H7 (cell line): ENCODE measurements at regions not wholly inside any gene's neighbourhood (a gene's known extent, or its start where the extent isn't known, plus 50 kb on each side); places are given as distances from the start of the nearest gene placed in this dataset.
A peak's percentile ranks its signal among the peaks of the same experiment; 100 is the strongest.
"Not testable (repeated sequence)": the region's sequence is repeated elsewhere in the genome, so short reads cannot be mapped to it uniquely, and the experiment has no call there.

Experiments used
- DNase-seq: peaks from one replicate; pipeline ENCODE4 v3.0.0; 2012
- H3K27me3 ChIP-seq: 2 replicates; pipeline ENCODE4 v1.6.0; 2011; ENCODE audit warnings: mild to moderate bottlenecking, low read length; ENCODE audit not compliant: control insufficient read depth, insufficient read depth
- H3K36me3 ChIP-seq: replicated peaks from 2 replicates; pipeline ENCODE4 v1.5.1; 2011; ENCODE audit warnings: low read length; ENCODE audit not compliant: control insufficient read depth, insufficient read depth
- H3K4me3 ChIP-seq: 2 replicates; pipeline ENCODE4 v1.5.1; 2011; ENCODE audit warnings: low read depth, mild to moderate bottlenecking, control low read depth, low read length, moderate library complexity; ENCODE audit not compliant: insufficient read depth

DNA sequence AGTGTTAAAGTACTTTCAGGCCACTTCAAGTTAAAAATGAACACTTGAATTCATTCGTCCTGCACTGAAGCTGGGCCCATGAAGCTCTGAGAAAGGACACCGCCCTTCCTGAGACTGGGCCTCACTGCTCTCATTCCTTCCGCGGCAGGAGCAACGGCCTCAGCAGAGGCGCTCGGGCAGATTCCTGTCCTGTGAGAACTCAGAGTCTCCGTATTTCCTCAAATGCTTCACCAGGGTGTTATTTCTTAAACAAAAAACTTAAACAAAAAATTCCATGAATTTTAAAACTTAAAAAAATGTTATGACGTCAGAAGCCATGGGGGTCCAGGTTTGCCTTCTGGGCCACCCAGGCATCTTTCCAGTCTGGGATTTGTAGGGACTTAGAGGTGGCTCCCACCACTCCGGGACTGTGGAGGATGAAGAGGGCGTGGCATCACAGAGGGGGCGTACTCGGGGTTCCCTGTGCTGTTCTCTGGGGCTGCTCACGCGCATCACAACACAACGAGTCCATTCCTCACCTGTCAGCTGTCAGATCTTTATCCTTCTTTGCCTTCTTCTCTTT, 115.9 kb upstream of the ASB18 start:
- Histone ChIP-seq H3K36me3 (no peaks in the 10 kb centered on the region), H3K27me3 (no peaks in the 10 kb centered on the region), H3K4me3 (no peak overlapping the region)
- no peak for DNase-seq

DNA sequence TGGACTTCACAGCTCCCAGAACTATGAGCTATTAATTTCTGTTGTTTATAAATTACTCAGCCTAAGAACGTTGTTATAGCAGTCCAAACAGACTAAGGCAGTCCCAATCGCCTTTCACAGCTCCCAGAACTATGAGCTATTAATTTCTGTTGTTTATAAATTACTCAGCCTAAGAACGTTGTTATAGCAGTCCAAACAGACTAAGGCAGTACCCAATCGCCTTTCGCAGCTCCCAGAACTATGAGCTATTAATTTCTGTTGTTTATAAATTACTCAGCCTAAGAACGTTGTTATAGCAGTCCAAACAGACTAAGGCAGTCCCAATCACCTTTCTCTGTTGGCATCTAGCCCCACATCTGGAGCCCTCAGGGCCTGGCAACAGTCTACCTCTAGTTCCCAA, 117.0 kb upstream of the ASB18 start:
- DNase-seq = not testable (repeated sequence)

DNA sequence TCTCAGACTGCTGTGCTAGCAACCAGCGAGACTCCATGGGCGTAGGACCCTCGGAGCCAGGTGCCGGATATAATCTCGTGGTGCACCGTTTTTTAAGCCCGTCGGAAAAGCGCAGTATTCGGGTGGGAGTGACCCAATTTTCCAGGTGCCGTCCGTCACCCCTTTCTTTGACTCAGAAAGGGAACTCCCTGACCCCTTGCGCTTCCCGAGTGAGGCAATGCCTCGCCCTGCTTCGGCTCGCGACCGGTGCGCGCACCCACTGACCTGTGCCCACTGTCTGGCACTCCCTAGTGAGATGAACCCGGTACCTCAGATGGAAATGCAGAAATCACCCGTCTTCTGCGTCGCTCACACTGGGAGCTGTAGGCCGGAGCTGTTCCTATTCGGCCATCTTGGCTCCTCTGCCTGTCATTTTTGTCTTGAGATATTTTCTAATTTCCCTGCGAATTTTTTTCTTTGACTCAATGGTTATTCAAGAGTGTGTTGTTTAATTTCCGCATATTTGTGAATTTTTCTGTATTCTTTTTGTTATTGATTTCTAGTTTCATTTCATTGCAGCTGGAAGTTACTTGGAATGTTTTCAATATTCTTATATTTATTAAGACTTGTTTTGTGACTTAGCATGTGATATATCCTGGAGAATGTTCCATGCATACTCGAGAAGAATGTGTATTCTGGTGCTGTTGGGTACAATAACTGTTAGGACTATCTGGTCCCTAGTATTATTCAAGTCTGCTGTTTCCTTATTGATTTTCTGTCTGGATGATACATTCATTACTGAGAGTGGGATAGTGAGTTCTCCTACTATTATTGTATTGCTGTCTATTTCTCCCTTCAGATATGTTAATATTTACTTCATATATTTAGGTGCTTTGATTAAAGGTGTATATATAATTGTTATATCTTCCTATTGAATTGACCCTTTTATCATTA, 125.3 kb upstream of the ASB18 start:
- H3K36me3 ChIP-seq, H3K27me3 ChIP-seq, DNase-seq: not testable (repeated sequence)
- peak overlapping the region; percentile 28 for H3K4me3 ChIP-seq

More for the DNA sequence above, 117.0 kb upstream of the ASB18 start:
- not testable (repeated sequence) for H3K27me3 ChIP-seq, H3K4me3 ChIP-seq, H3K36me3 ChIP-seq

DNA sequence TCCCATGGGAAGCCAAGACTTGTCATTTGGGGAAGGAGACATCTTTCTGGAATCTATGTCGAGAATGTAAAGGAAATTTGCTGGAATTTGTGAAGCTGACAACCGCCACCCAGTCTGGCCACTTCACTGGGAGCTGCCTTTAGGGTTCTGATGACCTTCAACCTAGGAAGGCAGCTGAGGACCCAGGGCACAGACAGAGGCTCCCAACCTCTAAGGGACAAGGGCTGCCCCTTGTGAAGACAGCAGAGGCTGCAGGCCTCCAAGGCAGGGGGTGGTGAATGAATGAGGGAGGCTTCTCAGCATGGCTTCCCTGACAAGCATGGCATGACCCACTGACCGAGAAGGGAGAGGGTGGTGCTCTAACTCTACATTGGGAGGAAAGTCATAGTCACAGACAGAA, 128.9 kb upstream of the ASB18 start:
- Histone ChIP-seq H3K4me3 (no peak overlapping the region), H3K36me3 (no peaks in the 10 kb centered on the region), H3K27me3 (no peaks in the 10 kb centered on the region)
- no peak for DNase-seq

GRCh38 chr2:236393581-236393980, 129.4 kb upstream of the ASB18 start:
- no peak for DNase-seq
- Histone ChIP-seq H3K36me3 (no peaks in the 10 kb centered on the region), H3K27me3 (no peaks in the 10 kb centered on the region), H3K4me3 (no peak overlapping the region)

DNA sequence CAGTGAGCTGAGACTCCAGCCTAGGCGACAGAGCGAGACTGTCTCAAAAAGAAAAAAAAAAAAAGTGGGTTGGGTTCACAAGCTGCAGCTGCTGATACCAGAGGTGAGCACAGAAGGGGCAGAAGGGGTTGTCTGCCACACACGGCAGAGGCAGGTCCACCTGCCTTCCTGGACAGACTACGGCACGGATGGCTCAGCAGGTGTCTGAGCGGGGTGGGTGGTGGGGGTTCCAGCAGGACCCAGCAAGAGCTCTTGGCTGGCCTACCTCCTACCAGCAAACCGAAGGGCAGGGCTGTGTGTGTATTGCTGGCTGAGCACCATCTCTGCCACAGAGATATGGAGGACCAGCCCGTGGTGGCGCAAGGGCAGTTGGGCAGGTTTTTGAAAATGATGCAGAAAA, 130.4 kb upstream of the ASB18 start:
- no peak overlapping the region for H3K4me3 ChIP-seq
- H3K36me3 ChIP-seq = no peaks in the 10 kb centered on the region
- no peaks in the 10 kb centered on the region for H3K27me3 ChIP-seq
- no peak for DNase-seq

GRCh38 chr2:236395067-236395466, 130.9 kb upstream of the ASB18 start:
- DNase-seq = no peak
- H3K36me3 ChIP-seq = no peaks in the 10 kb centered on the region
- no peaks in the 10 kb centered on the region for H3K27me3 ChIP-seq
- no peak overlapping the region for H3K4me3 ChIP-seq

DNA sequence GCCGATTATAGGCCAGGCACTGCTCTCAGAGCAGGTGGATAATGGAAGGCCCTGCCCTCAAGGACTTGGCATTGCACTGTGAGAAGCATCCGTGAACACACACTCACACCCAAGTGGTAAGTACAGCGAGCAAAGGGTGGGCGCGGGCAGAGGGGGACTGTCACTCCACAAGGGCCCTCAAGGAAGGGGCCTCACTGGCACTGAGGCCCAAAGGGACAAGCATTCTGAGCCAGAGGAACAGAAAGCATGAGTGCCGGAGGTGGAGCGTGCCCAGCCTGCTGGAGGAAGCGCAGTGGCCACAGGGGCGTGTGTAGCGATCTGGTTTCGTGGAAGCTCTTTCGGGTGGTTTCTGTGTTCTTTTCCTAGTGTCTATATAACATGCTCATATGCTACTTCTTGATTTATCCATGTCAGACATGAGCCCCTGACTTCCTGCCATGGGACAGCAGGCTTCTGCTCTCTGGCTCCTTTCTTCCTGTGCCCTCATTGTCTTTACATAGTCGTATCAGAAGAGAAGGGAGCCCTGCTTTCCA, 132.7 kb upstream of the ASB18 start:
- no peak overlapping the region for H3K4me3 ChIP-seq
- H3K27me3 ChIP-seq = no peaks in the 10 kb centered on the region
- DNase-seq = no peak
- no peaks in the 10 kb centered on the region for H3K36me3 ChIP-seq

- Histone ChIP-seq H3K36me3 (no peaks in the 10 kb centered on the region), H3K27me3 (no peaks in the 10 kb centered on the region), H3K4me3 (no peak overlapping the region)
- DNase-seq = no peak
Observed at GRCh38 chr2:236397681-236398080, 133.5 kb upstream of the ASB18 start.

- Histone ChIP-seq H3K36me3 (no peaks in the 10 kb centered on the region), H3K4me3 (no peak overlapping the region), H3K27me3 (no peaks in the 10 kb centered on the region)
- DNase-seq = no peak
Observed at GRCh38 chr2:236399409-236399808, 135.2 kb upstream of the ASB18 start.

- H3K36me3 ChIP-seq = no peaks in the 10 kb centered on the region
- DNase-seq = no peak
- no peak overlapping the region for H3K4me3 ChIP-seq
- H3K27me3 ChIP-seq = no peaks in the 10 kb centered on the region
Observed at GRCh38 chr2:236400046-236400574, 135.9 kb upstream of the ASB18 start.

DNA sequence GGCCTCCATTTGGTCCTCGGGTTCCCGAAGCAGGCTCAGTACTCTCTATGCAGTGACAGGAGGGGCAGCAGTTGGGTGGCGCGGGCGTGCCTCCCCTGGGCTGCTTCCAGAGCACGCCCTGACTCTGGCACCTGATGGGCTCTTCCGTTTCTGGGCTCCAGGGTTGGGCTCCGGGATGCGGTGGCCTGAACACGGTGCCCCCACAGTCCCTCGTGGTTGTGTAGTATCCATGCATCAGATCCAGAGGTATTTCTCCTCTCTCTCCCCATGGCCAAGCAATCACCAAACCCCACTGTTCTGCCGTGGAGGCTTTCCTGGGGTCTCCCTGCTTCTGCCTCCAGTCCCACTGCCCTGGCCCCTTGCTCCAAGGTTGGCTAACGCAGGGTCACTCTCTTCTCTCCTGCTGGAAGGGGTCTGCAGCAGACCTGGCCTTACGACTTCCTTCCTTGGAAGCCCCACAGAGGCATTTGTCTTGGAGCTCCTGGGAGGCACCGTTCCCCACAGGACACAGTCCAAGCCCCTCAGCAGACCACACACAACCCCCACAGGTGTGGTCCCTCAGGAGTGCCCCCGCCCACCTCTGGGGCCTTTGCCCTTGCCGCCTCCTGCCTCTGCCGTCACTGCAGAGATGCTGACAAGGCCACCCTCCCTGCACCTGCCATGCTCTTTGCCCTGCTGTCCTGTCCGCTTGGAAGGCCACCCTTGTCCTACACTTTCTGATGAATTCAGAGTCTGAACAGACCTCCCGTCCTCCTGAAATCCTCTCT, 136.6 kb upstream of the ASB18 start:
- Histone ChIP-seq H3K27me3 (no peaks in the 10 kb centered on the region), H3K4me3 (no peak overlapping the region), H3K36me3 (no peaks in the 10 kb centered on the region)
- no peak for DNase-seq

DNA sequence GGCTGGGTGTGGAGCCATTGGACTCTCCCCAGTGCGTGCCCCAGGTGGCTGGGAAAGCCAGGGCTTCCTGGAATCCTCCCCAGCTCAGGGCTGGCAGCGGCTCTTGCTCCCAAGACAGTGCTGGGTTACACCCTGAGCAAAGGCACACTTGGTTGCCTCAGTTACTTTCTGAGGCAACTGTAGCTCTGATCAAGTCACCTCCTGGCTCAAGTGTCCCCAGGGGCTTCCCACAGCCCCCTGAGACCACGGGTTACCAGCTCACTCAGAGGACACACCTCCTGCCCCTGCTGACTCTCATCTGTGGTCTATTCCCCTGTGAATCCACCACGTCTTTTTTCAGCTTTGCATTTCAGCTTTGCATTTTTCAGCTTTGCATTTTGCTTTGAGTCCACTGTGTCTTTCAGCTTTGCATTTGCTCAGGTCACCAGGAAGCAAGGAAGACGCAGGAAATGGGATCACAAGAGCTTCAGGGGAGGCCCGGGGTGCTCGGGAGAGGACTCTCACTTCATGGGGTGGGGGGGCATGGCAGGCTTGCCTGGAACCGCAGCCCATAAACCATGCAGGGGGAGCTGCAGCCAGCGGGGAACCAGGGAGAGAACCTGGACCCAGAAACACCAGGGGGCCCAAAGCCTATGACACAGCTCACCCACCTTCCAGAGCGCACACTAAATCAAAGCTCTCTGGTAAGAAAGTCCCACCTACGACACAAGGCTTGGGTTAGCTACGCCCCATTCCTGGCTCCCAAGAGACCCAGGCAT, 138.0 kb upstream of the ASB18 start:
- no peak for DNase-seq
- H3K36me3 ChIP-seq = no peaks in the 10 kb centered on the region
- no peaks in the 10 kb centered on the region for H3K27me3 ChIP-seq
- no peak overlapping the region for H3K4me3 ChIP-seq

- DNase-seq = no peak
- Histone ChIP-seq H3K4me3 (no peak overlapping the region), H3K36me3 (no peaks in the 10 kb centered on the region; the same call in 1 of the 2 replicates), H3K27me3 (no peaks in the 10 kb centered on the region)
Observed at GRCh38 chr2:236403125-236403524, 138.9 kb upstream of the ASB18 start.
